Breast epithelium (tissue), 4 donors: ENCODE measurements at regions not wholly inside any gene's neighbourhood (a gene's known extent, or its start where the extent isn't known, plus 50 kb on each side); places are given as distances from the start of the nearest gene placed in this dataset.

ENCODE experiments used
- DNase-seq, 2 donors: peaks; one replicate each; pipeline ENCODE4 v3.0.0-alpha.2; 2019; ENCODE audit warnings: low spot score in 2 of 2
- H3K27ac ChIP-seq, 2 donors: fragments of 200-600 bp; sonication (generic) in 1 of 2; one replicate each; pipeline ENCODE4 v1.5.1; 2016 to 2019; ENCODE audit warnings: mild to moderate bottlenecking in 1 of 2
- H3K27me3 ChIP-seq, 2 donors: fragments of 200-600 bp; sonication (generic) in 1 of 2; one replicate each; pipeline versions ENCODE4 v1.5.1 to v1.6.0; 2017 to 2019; ENCODE audit warnings: control low read depth in 1 of 2, mild to moderate bottlenecking in 1 of 2
- H3K36me3 ChIP-seq: fragments of 200-600 bp; one replicate; pipeline ENCODE4 v1.5.1; 2019
- H3K4me1 ChIP-seq, 2 donors: fragments of 200-600 bp; sonication (generic); one replicate each; pipeline ENCODE4 v1.5.1; 2016 to 2019; ENCODE audit warnings: control low read depth in 1 of 2
- H3K4me3 ChIP-seq, 3 donors: fragments of 200-600 bp; sonication (generic); 1 replicate in 2 of 3; 2 replicates in 1 of 3; pipeline ENCODE4 v1.5.1; 2016 to 2019; ENCODE audit warnings: mild to moderate bottlenecking in 3 of 3, moderate library complexity in 2 of 3
- H3K9me3 ChIP-seq, 2 donors: fragments of 200-600 bp; sonication (generic) in 1 of 2; one replicate each; pipeline ENCODE4 v1.5.1; 2016 to 2019; ENCODE audit warnings: control low read depth in 1 of 2
- CTCF ChIP-seq, 3 donors: fragments of 450-650 bp; IDR thresholded peaks; one replicate each; pipeline ENCODE4 v1.5.1; 2016 to 2017; ENCODE audit warnings: antibody characterized with exemption in 3 of 3, mild to moderate bottlenecking in 3 of 3, moderate library complexity in 3 of 3
- POLR2A ChIP-seq: fragments of 450-650 bp; IDR thresholded peaks from one replicate; pipeline ENCODE4 v1.6.1; 2016; ENCODE audit warnings: antibody characterized with exemption, mild to moderate bottlenecking, moderate library complexity
- POLR2AphosphoS5 ChIP-seq, 3 donors: sonication (generic); formaldehyde crosslinking; IDR thresholded peaks; one replicate each; pipeline ENCODE4 v1.6.1; 2017; ENCODE audit warnings: antibody characterized with exemption in 3 of 3
- intact Hi-C: fragments of 100-400 bp; cut with DNase I; formaldehyde crosslinking; loops from one replicate; pipeline ENCODE4 v1.15.1; 2023; ENCODE audit warnings: low total_unique reads

- intact Hi-C loops = no loop called here
- TF ChIP-seq POLR2A = no peak
- no peak for TF ChIP-seq CTCF (IDR thresholded peaks at IDR 0.05)
- no peak for TF ChIP-seq POLR2AphosphoS5 (IDR thresholded peaks at IDR 0.05)
- no peaks in the 10 kb centered on the region for H3K27me3 ChIP-seq
- no peak for DNase-seq
- no peaks in the 10 kb centered on the region for H3K9me3 ChIP-seq
- H3K36me3 ChIP-seq = no peaks in the 10 kb centered on the region
- H3K27ac ChIP-seq = no peak overlapping the region
- H3K4me3 ChIP-seq = no peak overlapping the region
- no peaks in the 10 kb centered on the region for H3K4me1 ChIP-seq
Measured at GRCh38 chr11:92698742-92699141, 270.7 kb upstream of the MTNR1B start.

GRCh38 chr11:92702037-92702804 is 267.2 kb upstream of the MTNR1B start:
- Histone ChIP-seq H3K4me3 (no peak overlapping the region), H3K27ac (no peak overlapping the region), H3K27me3 (no peaks in the 10 kb centered on the region), H3K36me3 (no peaks in the 10 kb centered on the region), H3K4me1 (no peaks in the 10 kb centered on the region), H3K9me3 (peaks cover 0 to 3% of the 10 kb centered on the region in 2 donors)
- intact Hi-C loops = loop anchor here (2.0 kb wide), 1 partner anchor 55 kb away; no protein-coding TSS in a partner anchor
- DNase-seq = no peak
- no peak for TF ChIP-seq CTCF (IDR thresholded peaks at IDR 0.05)
- no peak for TF ChIP-seq POLR2A
- no peak for TF ChIP-seq POLR2AphosphoS5 (IDR thresholded peaks at IDR 0.05)

GRCh38 chr11:92702805-92703448 is 266.5 kb upstream of the MTNR1B start:
- H3K27me3 ChIP-seq = no peaks in the 10 kb centered on the region
- TF ChIP-seq CTCF (IDR thresholded peaks at IDR 0.05) = no peak
- TF ChIP-seq POLR2AphosphoS5 (IDR thresholded peaks at IDR 0.05) = no peak
- no peak for TF ChIP-seq POLR2A
- no peaks in the 10 kb centered on the region for H3K4me1 ChIP-seq
- H3K9me3 ChIP-seq = peaks cover 0 to 3% of the 10 kb centered on the region in 2 donors
- no peak overlapping the region for H3K27ac ChIP-seq
- intact Hi-C loops = loop anchor here (2.0 kb wide), 1 partner anchor 54 kb away; no protein-coding TSS in a partner anchor
- no peak overlapping the region for H3K4me3 ChIP-seq
- DNase-seq = no peak
- H3K36me3 ChIP-seq = no peaks in the 10 kb centered on the region

GRCh38 chr11:92703449-92703830 is 266.0 kb upstream of the MTNR1B start:
- DNase-seq = no peak
- no peak overlapping the region for H3K4me3 ChIP-seq
- no peak overlapping the region for H3K27ac ChIP-seq
- H3K36me3 ChIP-seq = no peaks in the 10 kb centered on the region
- intact Hi-C loops = loop anchor here (2.0 kb wide), 1 partner anchor 53 kb away; no protein-coding TSS in a partner anchor
- H3K27me3 ChIP-seq = no peaks in the 10 kb centered on the region
- no peaks in the 10 kb centered on the region for H3K4me1 ChIP-seq
- no peak for TF ChIP-seq POLR2AphosphoS5 (IDR thresholded peaks at IDR 0.05)
- no peak for TF ChIP-seq CTCF (IDR thresholded peaks at IDR 0.05)
- TF ChIP-seq POLR2A = no peak
- H3K9me3 ChIP-seq = peaks cover 0 to 3% of the 10 kb centered on the region in 2 donors

GRCh38 chr11:92707173-92707619 is 262.3 kb upstream of the MTNR1B start:
- TF ChIP-seq CTCF (IDR thresholded peaks at IDR 0.05) = no peak
- no peaks in the 10 kb centered on the region for H3K36me3 ChIP-seq
- H3K27ac ChIP-seq = peak overlapping the region; percentile 15 to 40
- peaks cover 0 to 3% of the 10 kb centered on the region in 2 donors for H3K9me3 ChIP-seq
- intact Hi-C loops = no loop called here
- H3K27me3 ChIP-seq = no peaks in the 10 kb centered on the region
- H3K4me3 ChIP-seq = no peak overlapping the region
- DNase-seq = peak in 1 of 2 donors; percentile 88
- H3K4me1 ChIP-seq = no peaks in the 10 kb centered on the region
